ENCODE measurements at regions not wholly inside any gene's neighbourhood (a gene's known extent, or its start where the extent isn't known, plus 50 kb on each side); places are given as distances from the start of the nearest gene placed in this dataset.

- Histone ChIP-seq H3K36me3 (no peaks in the 10 kb centered on the region), H3K9me3 (peaks cover 0 to 28% (median 0%) of the 10 kb centered on the region in 4 donors), H3K4me3 (no peak overlapping the region), H3K4me1 (no peaks in the 10 kb centered on the region), H3K27me3 (no peaks in the 10 kb centered on the region), H3K27ac (no peak overlapping the region)
- TF ChIP-seq POLR2A (IDR thresholded peaks at IDR 0.05) (no peak), EP300 (IDR thresholded peaks at IDR 0.05) (no peak), CTCF (IDR thresholded peaks at IDR 0.05) (no peak)
- WGBS, 2 donors, result 43 to 97% methylated on average over 1 of the region's 1 CpG
- DNase-seq (ENCODE audit: low spot score in 2 of 2), result no peak
Observed at GRCh38 chr14:32263939-32264567, 61.0 kb upstream of the RNU6-8 start.

- Histone ChIP-seq H3K9me3 (peaks cover 0 to 28% (median 0%) of the 10 kb centered on the region in 4 donors), H3K4me3 (no peak overlapping the region), H3K36me3 (no peaks in the 10 kb centered on the region), H3K27me3 (no peaks in the 10 kb centered on the region), H3K4me1 (no peaks in the 10 kb centered on the region), H3K27ac (no peak overlapping the region)
- no peak for TF ChIP-seq CTCF (IDR thresholded peaks at IDR 0.05)
- TF ChIP-seq EP300 (IDR thresholded peaks at IDR 0.05), result no peak
- TF ChIP-seq POLR2A (IDR thresholded peaks at IDR 0.05), result no peak
- 87 to 90% methylated on average over 2 of the region's 2 CpGs for WGBS, 2 donors
- DNase-seq (ENCODE audit: low spot score in 2 of 2), result no peak
Observed at GRCh38 chr14:32265584-32265983, 62.5 kb upstream of the RNU6-8 start.

- WGBS, 2 donors, result 72 to 75% methylated on average over 3 of the region's 3 CpGs
- DNase-seq (ENCODE audit: low spot score in 2 of 2), result no peak
- H3K27me3 ChIP-seq, result no peaks in the 10 kb centered on the region
- no peaks in the 10 kb centered on the region for H3K4me1 ChIP-seq
- H3K4me3 ChIP-seq, result no peak overlapping the region
- TF ChIP-seq CTCF (IDR thresholded peaks at IDR 0.05) (no peak), EP300 (IDR thresholded peaks at IDR 0.05) (no peak), POLR2A (IDR thresholded peaks at IDR 0.05) (no peak)
- H3K9me3 ChIP-seq, result peaks cover 0 to 32% (median 3%) of the 10 kb centered on the region in 4 donors
- H3K27ac ChIP-seq, result no peak overlapping the region
- H3K36me3 ChIP-seq, result no peaks in the 10 kb centered on the region
Observed at GRCh38 chr14:32277998-32278397, 51.1 kb upstream of the AKAP6 start.

All from tibial nerve (tissue), 4 donors.